ENCODE measurements at regions not wholly inside any gene's neighbourhood (a gene's known extent, or its start where the extent isn't known, plus 50 kb on each side); places are given as distances from the start of the nearest gene placed in this dataset.

- TF ChIP-seq MAZ (IDR thresholded peaks at IDR 0.05; ENCODE audit: borderline replicate concordance, low read depth, low read length) = no peak
- TF ChIP-seq CTCF (conservative IDR thresholded peaks at IDR 0.05; ENCODE audit: low read depth, low read length) = no peak
- TF ChIP-seq POLR2A (IDR thresholded peaks at IDR 0.05; ENCODE audit: low read depth, low read length) = no peak
Measured at GRCh38 chr18:50444539-50444938, 69.7 kb downstream of the SKA1 start.

All from IMR-90 (cell line).